ENCODE measurements at regions not wholly inside any gene's neighbourhood (a gene's known extent, or its start where the extent isn't known, plus 50 kb on each side); places are given as distances from the start of the nearest gene placed in this dataset.

GRCh38 chr1:80776266-80776665 is 1024.5 kb upstream of the ADGRL2 start:
- no peak for TF ChIP-seq CTCF (IDR thresholded peaks at IDR 0.05; ENCODE audit: low read length)
- no peak for TF ChIP-seq EZH2 (IDR thresholded peaks at IDR 0.05; ENCODE audit: borderline replicate concordance, low read length)
